Heart left ventricle (tissue), 16 donors: ENCODE measurements at regions not wholly inside any gene's neighbourhood (a gene's known extent, or its start where the extent isn't known, plus 50 kb on each side); places are given as distances from the start of the nearest gene placed in this dataset.

Experiments
- ATAC-seq, 4 donors: fragments of 200-7000 bp; cut with Tn5 transposase; one replicate each; pipeline ENCODE4 v1.9.1; 2020 to 2022; ENCODE audit warnings: moderate library complexity in 4 of 4, mild to moderate bottlenecking in 3 of 4, moderate number of reproducible peaks in 1 of 4
- DNase-seq, 5 donors: peaks; one replicate each; pipeline ENCODE4 v3.0.0-alpha.2; 2020
- H3K27ac ChIP-seq, 12 donors: fragments of 200-600 bp; sonication (generic) in 4 of 12; one replicate each; pipeline versions ENCODE4 v1.5.0 to v1.8.0; 2016 to 2022; ENCODE audit warnings: mild to moderate bottlenecking in 2 of 12
- H3K27me3 ChIP-seq, 9 donors: fragments of 200-600 bp; sonication (generic) in 2 of 9; one replicate each; pipeline versions ENCODE4 v1.5.1 to v1.8.0; 2016 to 2022; ENCODE audit warnings: mild to moderate bottlenecking in 3 of 9
- H3K36me3 ChIP-seq, 9 donors: fragments of 200-600 bp; sonication (generic) in 2 of 9; one replicate each; pipeline versions ENCODE4 v1.5.0 to v1.8.0; 2018 to 2022; ENCODE audit warnings: mild to moderate bottlenecking in 2 of 9
- H3K4me1 ChIP-seq, 12 donors: fragments of 200-600 bp; sonication (generic) in 4 of 12; one replicate each; pipeline versions ENCODE4 v1.5.0 to v1.8.0; 2016 to 2022; ENCODE audit warnings: mild to moderate bottlenecking in 3 of 12
- H3K4me3 ChIP-seq, 12 donors: fragments of 200-600 bp; sonication (generic) in 4 of 12; one replicate each; pipeline versions ENCODE4 v1.5.0 to v1.8.0; 2017 to 2022; ENCODE audit warnings: mild to moderate bottlenecking in 9 of 12, moderate library complexity in 4 of 12
- H3K9me3 ChIP-seq, 12 donors: fragments of 200-600 bp; sonication (generic) in 4 of 12; one replicate each; pipeline versions ENCODE4 v1.5.0 to v1.8.0; 2016 to 2022; ENCODE audit warnings: mild to moderate bottlenecking in 1 of 12
- POLR2A ChIP-seq, 2 donors: fragments of 450-650 bp; IDR thresholded peaks; one replicate each; pipeline ENCODE4 v1.6.1; 2017; ENCODE audit warnings: antibody characterized with exemption in 2 of 2, mild to moderate bottlenecking in 2 of 2, moderate library complexity in 2 of 2
- WGBS, 4 donors: extraction: QIAGEN DNeasy Blood & Tissue Kit in 2 of 4; methylation state at CpG; one replicate each; pipeline versions ENCODE4 v1.1.5 to v1.1.7; 2013 to 2018; 5-methylcytosine and 5-hydroxymethylcytosine counted together
- intact Hi-C, 10 donors: fragments of 100-400 bp; cut with DNase I; formaldehyde crosslinking; loops; one replicate each; pipeline versions ENCODE4 v1.11.1 to v1.14.2; 2022
- TF ChIP-seq, protein P1 (sequence below), 12 donors: fragments of 200-600 bp; sonication (generic) in 4 of 12; IDR thresholded peaks; one replicate each; pipeline versions ENCODE4 v1.5.0 to v1.8.0; 2018 to 2022; ENCODE audit warnings: antibody characterized with exemption in 12 of 12, mild to moderate bottlenecking in 5 of 12
- donor health status: ischemic (EF 13 %, LVEDD 7.1; RV severe dilation, severe dysfunction).
- donor health status: healthy with polysubstance abuse.
- donor health status: DM: no; HTN: yes; CAD: no.
- donor health status: DM: no; HTN: no; CAD: no.
- donor health status: ischemic (EF 25% LVEDD 6.9; RV normal size, moderate dysfunction).
- donor health status: ischemic (EF 25% LVEDD 5.7; RV mildly dilated, moderate dysfunction).
- donor health status: healthy.
- donor health status: DM: yes; HTN: yes; CAD: no.
- donor health status: ischemic (EF 35%, LVEDD 5.7; RV mildly dilated, moderate dysfunction).
- donor health status: nonischemic (EF 11% LVEDD 7.7; RV severe dilation, severe dysfunction).
- donor health status: DM: yes; HTN: yes; CAD: no.
- donor health status: PGD.
- donor health status: ischemic (EF 29% LVEDD 5.4; RV normal size, mild dysfunction).
- donor health status: nonischemic (EF 23%, LVEDD 6.1; RV moderate dilation, normal function).

- Histone ChIP-seq H3K4me3 (no peak overlapping the region), H3K36me3 (no peaks in the 10 kb centered on the region), H3K27me3 (no peaks in the 10 kb centered on the region), H3K9me3 (peaks cover 0 to 9% (median 0%) of the 10 kb centered on the region in 12 donors), H3K27ac (no peak overlapping the region), H3K4me1 (no peaks in the 10 kb centered on the region)
- intact Hi-C loops = no loop called here
- DNase-seq (no peak), ATAC-seq (no peak)
- no peak for TF ChIP-seq POLR2A (IDR thresholded peaks at IDR 0.05)
- TF ChIP-seq, protein P1, sequence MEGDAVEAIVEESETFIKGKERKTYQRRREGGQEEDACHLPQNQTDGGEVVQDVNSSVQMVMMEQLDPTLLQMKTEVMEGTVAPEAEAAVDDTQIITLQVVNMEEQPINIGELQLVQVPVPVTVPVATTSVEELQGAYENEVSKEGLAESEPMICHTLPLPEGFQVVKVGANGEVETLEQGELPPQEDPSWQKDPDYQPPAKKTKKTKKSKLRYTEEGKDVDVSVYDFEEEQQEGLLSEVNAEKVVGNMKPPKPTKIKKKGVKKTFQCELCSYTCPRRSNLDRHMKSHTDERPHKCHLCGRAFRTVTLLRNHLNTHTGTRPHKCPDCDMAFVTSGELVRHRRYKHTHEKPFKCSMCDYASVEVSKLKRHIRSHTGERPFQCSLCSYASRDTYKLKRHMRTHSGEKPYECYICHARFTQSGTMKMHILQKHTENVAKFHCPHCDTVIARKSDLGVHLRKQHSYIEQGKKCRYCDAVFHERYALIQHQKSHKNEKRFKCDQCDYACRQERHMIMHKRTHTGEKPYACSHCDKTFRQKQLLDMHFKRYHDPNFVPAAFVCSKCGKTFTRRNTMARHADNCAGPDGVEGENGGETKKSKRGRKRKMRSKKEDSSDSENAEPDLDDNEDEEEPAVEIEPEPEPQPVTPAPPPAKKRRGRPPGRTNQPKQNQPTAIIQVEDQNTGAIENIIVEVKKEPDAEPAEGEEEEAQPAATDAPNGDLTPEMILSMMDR (IDR thresholded peaks at IDR 0.05) = no peak
- WGBS, 4 donors = 81 to 87% (median 85%) methylated on average over 1 of the region's 1 CpG
Observed at GRCh38 chr11:38446336-38446735, 1848.3 kb upstream of the RAG2 start.

DNA sequence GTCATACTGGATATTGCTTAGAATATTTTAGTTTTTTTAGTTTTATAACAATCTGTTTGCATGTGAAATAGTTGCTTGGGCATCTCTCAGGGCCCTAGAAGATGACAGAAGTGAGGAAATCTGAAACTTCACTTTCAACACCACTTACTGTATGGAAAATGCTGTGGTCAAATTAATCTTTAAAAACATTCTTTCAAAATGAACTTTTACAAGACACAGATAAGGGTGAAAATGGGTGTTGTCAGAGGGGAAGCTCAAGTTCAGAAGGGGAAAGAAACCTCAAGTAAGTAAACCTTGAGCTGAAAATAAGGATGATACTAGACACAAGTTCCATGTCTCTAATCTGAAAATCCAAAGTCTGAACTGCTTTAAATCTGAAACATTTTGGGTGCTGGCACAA is 1840.1 kb upstream of the RAG2 start:
- Histone ChIP-seq H3K36me3 (no peaks in the 10 kb centered on the region), H3K27me3 (no peaks in the 10 kb centered on the region), H3K4me1 (no peaks in the 10 kb centered on the region), H3K9me3 (peaks cover 0 to 13% (median 0%) of the 10 kb centered on the region in 12 donors), H3K4me3 (no peak overlapping the region), H3K27ac (no peak overlapping the region)
- intact Hi-C loops = no loop called here
- ATAC-seq (no peak), DNase-seq (no peak)
- no peak for TF ChIP-seq POLR2A (IDR thresholded peaks at IDR 0.05)
- TF ChIP-seq, protein P1 (IDR thresholded peaks at IDR 0.05) = no peak

GRCh38 chr11:38425578-38425977 is 1827.5 kb upstream of the RAG2 start:
- H3K27me3 ChIP-seq = no peaks in the 10 kb centered on the region
- no peaks in the 10 kb centered on the region for H3K4me1 ChIP-seq
- no peak overlapping the region for H3K4me3 ChIP-seq
- H3K9me3 ChIP-seq = no peaks in the 10 kb centered on the region
- WGBS, 4 donors = 48 to 55% (median 52%) methylated on average over 3 of the region's 3 CpGs
- intact Hi-C loops = no loop called here
- no peak for TF ChIP-seq POLR2A (IDR thresholded peaks at IDR 0.05)
- TF ChIP-seq, protein P1 (IDR thresholded peaks at IDR 0.05) = no peak
- no peak overlapping the region for H3K27ac ChIP-seq
- ATAC-seq (no peak), DNase-seq (no peak)
- no peaks in the 10 kb centered on the region for H3K36me3 ChIP-seq

DNA sequence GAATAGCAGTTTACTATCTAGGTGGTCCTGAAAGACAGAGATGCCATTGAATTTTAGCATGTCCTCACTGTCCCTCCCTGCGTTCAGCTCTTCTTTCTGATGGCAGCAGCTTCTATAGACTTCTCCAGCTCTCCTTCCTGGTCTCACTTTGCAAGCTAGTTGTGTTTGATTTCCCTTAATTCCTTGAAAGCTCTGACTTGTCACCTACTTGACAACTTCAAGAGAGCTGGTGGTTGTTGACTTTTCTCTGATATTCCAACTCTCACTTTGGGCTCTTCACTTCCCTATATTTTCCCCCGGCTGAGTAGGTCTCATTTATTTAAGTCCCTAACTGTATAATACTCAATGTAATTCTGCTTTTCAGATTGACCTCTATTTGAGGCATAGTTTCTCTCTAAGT is 1825.0 kb upstream of the RAG2 start:
- ATAC-seq (no peak), DNase-seq (no peak)
- no peaks in the 10 kb centered on the region for H3K27me3 ChIP-seq
- H3K36me3 ChIP-seq = no peaks in the 10 kb centered on the region
- TF ChIP-seq POLR2A (IDR thresholded peaks at IDR 0.05) = no peak
- TF ChIP-seq, protein P1 (IDR thresholded peaks at IDR 0.05) = no peak
- intact Hi-C loops = no loop called here
- no peak overlapping the region for H3K27ac ChIP-seq
- 56 to 61% (median 60%) methylated on average over 2 of the region's 2 CpGs for WGBS, 4 donors
- H3K4me3 ChIP-seq = no peak overlapping the region
- peaks cover 0 to 3% (median 0%) of the 10 kb centered on the region in 12 donors for H3K9me3 ChIP-seq
- no peaks in the 10 kb centered on the region for H3K4me1 ChIP-seq
